Urinary bladder (tissue), 3 donors: ENCODE measurements at regions not wholly inside any gene's neighbourhood (a gene's known extent, or its start where the extent isn't known, plus 50 kb on each side); places are given as distances from the start of the nearest gene placed in this dataset.

Source experiments
- DNase-seq: peaks from one replicate; pipeline ENCODE4 v3.0.0-alpha.2; 2015; ENCODE audit errors: extremely low spot score
- H3K27ac ChIP-seq: one replicate; pipeline ENCODE4 v1.5.1; 2013; ENCODE audit warnings: low read depth, mild to moderate bottlenecking, moderate library complexity
- H3K36me3 ChIP-seq: one replicate; pipeline ENCODE4 v1.6.1; 2013; ENCODE audit warnings: mild to moderate bottlenecking, moderate library complexity; ENCODE audit not compliant: insufficient read depth
- H3K4me1 ChIP-seq: one replicate; pipeline ENCODE4 v1.6.1; 2013; ENCODE audit warnings: mild to moderate bottlenecking, moderate library complexity; ENCODE audit not compliant: insufficient read depth
- H3K4me3 ChIP-seq: one replicate; pipeline ENCODE4 v1.5.1; 2013; ENCODE audit warnings: low read depth, low read length
- WGBS: extraction: QIAGEN DNeasy Blood & Tissue Kit; methylation state at CpG from one replicate; pipeline ENCODE4 v1.1.7; 2013; 5-methylcytosine and 5-hydroxymethylcytosine counted together
- donor health status: healthy with polysubstance abuse.
- donor health status: healthy.

GRCh38 chr12:115144425-115144824, 460.4 kb upstream of the TBX3 start:
- Histone ChIP-seq H3K36me3 (no peaks in the 10 kb centered on the region), H3K4me1 (no peaks in the 10 kb centered on the region), H3K27ac (no peak overlapping the region), H3K4me3 (no peak overlapping the region)
- 74% methylated on average over 2 of the region's 2 CpGs for WGBS
- DNase-seq = no peak

- Histone ChIP-seq H3K36me3 (no peaks in the 10 kb centered on the region), H3K4me1 (no peaks in the 10 kb centered on the region), H3K27ac (no peak overlapping the region), H3K4me3 (no peak overlapping the region)
- 87% methylated on average over 4 of the region's 4 CpGs for WGBS
- DNase-seq = no peak
Measured at GRCh38 chr12:115140981-115141655, 457.1 kb upstream of the TBX3 start.

- 86% methylated on average over 12 of the region's 12 CpGs for WGBS
- Histone ChIP-seq H3K4me3 (no peak overlapping the region), H3K36me3 (no peaks in the 10 kb centered on the region), H3K4me1 (no peaks in the 10 kb centered on the region), H3K27ac (no peak overlapping the region)
- DNase-seq = no peak
Measured at GRCh38 chr12:115137812-115138521, 454.0 kb upstream of the TBX3 start.

- 21% methylated on average over 8 of the region's 8 CpGs for WGBS
- no peak for DNase-seq
- H3K27ac ChIP-seq = no peak overlapping the region
Measured at GRCh38 chr12:115135800-115136211, 451.8 kb upstream of the TBX3 start.

GRCh38 chr12:115134298-115134697, 450.3 kb upstream of the TBX3 start:
- DNase-seq = no peak
- WGBS = 86% methylated on average over 1 of the region's 1 CpG

More at GRCh38 chr12:115135800-115136211, 451.8 kb upstream of the TBX3 start:
- H3K4me3 ChIP-seq = no peak overlapping the region
- H3K4me1 ChIP-seq = no peaks in the 10 kb centered on the region
- no peaks in the 10 kb centered on the region for H3K36me3 ChIP-seq

GRCh38 chr12:115132905-115133304, 448.9 kb upstream of the TBX3 start:
- no peak overlapping the region for H3K4me3 ChIP-seq
- H3K27ac ChIP-seq = no peak overlapping the region
- DNase-seq = no peak
- 96% methylated on average over 3 of the region's 3 CpGs for WGBS
- H3K4me1 ChIP-seq = peaks cover 1% of the 10 kb centered on the region
- H3K36me3 ChIP-seq = no peaks in the 10 kb centered on the region

More at GRCh38 chr12:115134298-115134697, 450.3 kb upstream of the TBX3 start:
- H3K4me1 ChIP-seq = peaks cover 1% of the 10 kb centered on the region
- H3K36me3 ChIP-seq = no peaks in the 10 kb centered on the region
- no peak overlapping the region for H3K4me3 ChIP-seq
- H3K27ac ChIP-seq = no peak overlapping the region

GRCh38 chr12:115132145-115132544, 448.2 kb upstream of the TBX3 start:
- peaks cover 1% of the 10 kb centered on the region for H3K4me1 ChIP-seq
- WGBS = 68% methylated on average over 3 of the region's 3 CpGs
- H3K27ac ChIP-seq = no peak overlapping the region
- H3K4me3 ChIP-seq = no peak overlapping the region
- H3K36me3 ChIP-seq = no peaks in the 10 kb centered on the region
- no peak for DNase-seq

- H3K27ac ChIP-seq = no peak overlapping the region
- 45% methylated on average over 1 of the region's 1 CpG for WGBS
- no peaks in the 10 kb centered on the region for H3K36me3 ChIP-seq
- no peak overlapping the region for H3K4me3 ChIP-seq
- DNase-seq = no peak
- peaks cover 1% of the 10 kb centered on the region for H3K4me1 ChIP-seq
Measured at GRCh38 chr12:115129727-115130126, 445.8 kb upstream of the TBX3 start.

GRCh38 chr12:115121053-115121452, 437.1 kb upstream of the TBX3 start:
- Histone ChIP-seq H3K4me3 (no peak overlapping the region), H3K27ac (no peak overlapping the region), H3K4me1 (no peaks in the 10 kb centered on the region), H3K36me3 (no peaks in the 10 kb centered on the region)
- no peak for DNase-seq

GRCh38 chr12:115118177-115118724, 434.3 kb upstream of the TBX3 start:
- 79% methylated on average over 3 of the region's 3 CpGs for WGBS
- H3K36me3 ChIP-seq = no peaks in the 10 kb centered on the region
- DNase-seq = no peak
- H3K27ac ChIP-seq = no peak overlapping the region
- H3K4me1 ChIP-seq = no peaks in the 10 kb centered on the region
- H3K4me3 ChIP-seq = no peak overlapping the region

GRCh38 chr12:115114140-115114539, 430.2 kb upstream of the TBX3 start:
- Histone ChIP-seq H3K36me3 (no peaks in the 10 kb centered on the region), H3K4me1 (no peaks in the 10 kb centered on the region), H3K4me3 (no peak overlapping the region), H3K27ac (no peak overlapping the region)
- 94% methylated on average over 3 of the region's 3 CpGs for WGBS
- no peak for DNase-seq

- Histone ChIP-seq H3K36me3 (no peaks in the 10 kb centered on the region), H3K4me3 (no peak overlapping the region), H3K4me1 (no peaks in the 10 kb centered on the region), H3K27ac (no peak overlapping the region)
- WGBS = 90% methylated on average over 3 of the region's 3 CpGs
- no peak for DNase-seq
Measured at GRCh38 chr12:115109863-115110262, 425.9 kb upstream of the TBX3 start.

- 92% methylated on average over 3 of the region's 3 CpGs for WGBS
- Histone ChIP-seq H3K4me3 (no peak overlapping the region), H3K36me3 (no peaks in the 10 kb centered on the region), H3K4me1 (no peaks in the 10 kb centered on the region), H3K27ac (no peak overlapping the region)
- no peak for DNase-seq
Measured at GRCh38 chr12:115108129-115109100, 424.4 kb upstream of the TBX3 start.
